ENCODE measurements at regions not wholly inside any gene's neighbourhood (a gene's known extent, or its start where the extent isn't known, plus 50 kb on each side); places are given as distances from the start of the nearest gene placed in this dataset.

DNA sequence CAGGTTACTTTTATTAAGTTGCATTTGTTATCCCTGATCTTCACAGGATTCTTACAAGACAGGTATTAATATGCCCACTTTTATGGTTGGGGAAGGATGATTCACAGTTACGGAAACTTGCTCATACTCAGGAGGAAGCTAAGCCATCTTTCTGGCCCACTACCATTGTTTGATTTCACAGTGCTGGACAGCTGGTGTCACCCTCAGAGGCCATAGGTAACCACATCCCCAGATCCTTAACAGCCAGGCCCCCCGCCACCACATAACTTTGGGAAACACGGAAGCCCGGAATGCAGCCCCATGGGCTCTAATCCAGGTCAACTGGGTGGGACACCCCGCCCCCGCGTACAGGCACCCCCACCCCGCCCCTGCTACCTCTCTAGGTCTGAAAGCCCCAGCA lies 119.7 kb downstream of the IRS2 start:
- DNase-seq (ENCODE audit: low spot score) = no peak
- TF ChIP-seq, protein P1, sequence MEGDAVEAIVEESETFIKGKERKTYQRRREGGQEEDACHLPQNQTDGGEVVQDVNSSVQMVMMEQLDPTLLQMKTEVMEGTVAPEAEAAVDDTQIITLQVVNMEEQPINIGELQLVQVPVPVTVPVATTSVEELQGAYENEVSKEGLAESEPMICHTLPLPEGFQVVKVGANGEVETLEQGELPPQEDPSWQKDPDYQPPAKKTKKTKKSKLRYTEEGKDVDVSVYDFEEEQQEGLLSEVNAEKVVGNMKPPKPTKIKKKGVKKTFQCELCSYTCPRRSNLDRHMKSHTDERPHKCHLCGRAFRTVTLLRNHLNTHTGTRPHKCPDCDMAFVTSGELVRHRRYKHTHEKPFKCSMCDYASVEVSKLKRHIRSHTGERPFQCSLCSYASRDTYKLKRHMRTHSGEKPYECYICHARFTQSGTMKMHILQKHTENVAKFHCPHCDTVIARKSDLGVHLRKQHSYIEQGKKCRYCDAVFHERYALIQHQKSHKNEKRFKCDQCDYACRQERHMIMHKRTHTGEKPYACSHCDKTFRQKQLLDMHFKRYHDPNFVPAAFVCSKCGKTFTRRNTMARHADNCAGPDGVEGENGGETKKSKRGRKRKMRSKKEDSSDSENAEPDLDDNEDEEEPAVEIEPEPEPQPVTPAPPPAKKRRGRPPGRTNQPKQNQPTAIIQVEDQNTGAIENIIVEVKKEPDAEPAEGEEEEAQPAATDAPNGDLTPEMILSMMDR (IDR thresholded peaks at IDR 0.05) = no peak
- no peak for ATAC-seq (ENCODE audit: low FRiP score)

DNA sequence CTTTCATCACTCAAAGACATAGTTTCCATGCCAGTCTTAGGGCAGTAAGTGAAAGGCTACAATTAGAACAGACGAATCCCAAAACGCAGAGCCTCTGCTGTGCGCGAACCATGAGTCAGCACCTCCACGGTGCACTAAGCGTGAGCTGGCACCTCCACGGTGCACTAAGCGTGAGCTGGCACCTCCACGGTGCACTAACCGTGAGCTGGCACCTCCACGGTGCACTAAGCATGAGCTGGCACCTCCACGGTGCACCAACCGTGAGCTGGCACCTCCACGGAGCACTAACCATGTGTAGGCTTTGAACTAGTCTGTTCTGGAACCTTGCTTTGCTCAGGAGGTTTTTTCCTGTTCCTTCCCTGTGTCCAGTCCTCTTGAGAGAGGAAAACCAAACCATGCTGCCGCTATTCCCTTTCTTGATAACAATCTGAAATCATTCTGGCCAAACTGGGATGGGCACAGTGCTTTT lies 120.6 kb downstream of the IRS2 start:
- DNase-seq (ENCODE audit: low spot score) (no peak), ATAC-seq (ENCODE audit: low FRiP score) (no peak)
- TF ChIP-seq, protein P1 (IDR thresholded peaks at IDR 0.05) = no peak

DNA sequence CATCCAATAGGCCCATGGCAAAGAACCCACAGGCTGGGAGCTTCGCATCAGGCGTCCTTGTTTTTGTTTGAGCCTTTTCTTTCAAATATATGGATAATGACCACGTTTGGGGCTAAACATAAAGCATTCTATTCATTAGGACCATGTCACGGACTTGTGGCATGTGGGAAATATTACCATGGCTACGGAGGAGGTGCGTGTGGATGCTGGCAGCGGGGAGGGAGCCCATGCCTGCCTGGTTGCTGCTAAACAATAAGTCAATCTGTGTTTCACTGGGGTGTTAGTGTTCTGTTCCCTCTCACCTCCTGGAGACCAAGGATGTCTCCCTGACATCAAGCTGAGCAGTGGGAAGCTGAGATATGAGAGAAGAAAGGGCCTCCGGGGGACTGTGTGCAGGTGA lies 121.1 kb downstream of the IRS2 start:
- DNase-seq (ENCODE audit: low spot score) = no peak
- no peak for ATAC-seq (ENCODE audit: low FRiP score)
- TF ChIP-seq, protein P1 (IDR thresholded peaks at IDR 0.05) = no peak

DNA sequence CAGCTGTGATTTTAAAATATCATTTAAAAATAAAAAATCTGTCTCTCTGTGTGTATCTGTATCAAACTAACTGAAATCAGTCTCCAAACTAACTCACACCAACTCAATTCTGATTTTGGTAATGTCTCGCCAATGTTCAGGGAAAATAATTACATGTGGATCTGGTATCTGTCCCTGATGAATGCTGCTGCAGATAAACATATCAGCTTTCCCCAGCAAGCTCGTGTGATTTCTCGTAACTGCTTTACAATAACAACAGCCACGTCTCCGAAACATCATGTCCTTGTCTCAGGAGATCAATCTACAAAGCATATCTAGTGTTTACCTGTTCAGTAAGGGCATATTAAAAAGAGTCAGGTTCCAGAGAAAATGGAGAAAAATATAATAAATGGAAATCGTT lies 129.0 kb downstream of the IRS2 start:
- ATAC-seq (ENCODE audit: low FRiP score) (no peak), DNase-seq (ENCODE audit: low spot score) (no peak)
- TF ChIP-seq, protein P1 (IDR thresholded peaks at IDR 0.05) = no peak

DNA sequence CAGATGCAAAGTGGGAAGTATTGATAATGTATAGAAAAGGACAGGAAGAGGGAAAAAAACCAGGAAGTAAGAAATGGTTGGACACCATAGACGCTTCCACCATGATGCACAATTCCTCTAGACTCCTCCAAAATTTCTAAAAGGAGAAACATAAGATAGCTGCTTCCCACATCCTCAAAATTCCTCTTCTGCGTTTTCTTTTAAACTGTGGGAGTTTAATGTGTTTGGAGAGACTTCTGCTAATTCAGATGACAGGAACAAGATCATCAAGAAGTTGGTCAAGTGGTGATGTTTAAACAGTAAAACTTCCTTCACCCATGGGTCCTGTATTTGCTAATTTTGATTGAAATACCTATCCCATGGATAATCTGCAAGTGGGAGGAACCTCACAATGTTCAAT lies 130.2 kb downstream of the IRS2 start:
- no peak for DNase-seq (ENCODE audit: low spot score)
- no peak for ATAC-seq (ENCODE audit: low FRiP score)
- TF ChIP-seq, protein P1 (IDR thresholded peaks at IDR 0.05) = no peak

DNA sequence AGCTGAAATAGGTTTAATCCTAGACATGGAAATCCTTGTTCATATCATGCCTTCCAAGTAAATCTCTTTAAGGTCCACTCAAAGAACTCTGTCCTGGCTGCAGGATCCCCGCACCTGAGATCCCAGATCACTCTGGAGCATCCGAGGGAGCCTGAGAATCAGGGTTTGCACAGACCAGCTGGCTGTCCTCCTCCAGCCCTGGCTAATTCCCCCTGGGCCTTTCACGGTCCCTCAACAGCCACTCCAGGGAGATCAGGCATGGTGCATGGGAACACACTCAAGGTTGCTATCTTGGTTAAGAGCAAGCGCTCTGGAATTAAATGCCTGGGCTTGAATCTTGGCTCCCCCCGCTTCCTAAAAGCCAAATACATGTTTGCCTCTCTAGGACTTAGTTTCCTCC lies 130.8 kb downstream of the IRS2 start:
- ATAC-seq (ENCODE audit: low FRiP score) (peak; percentile 8), DNase-seq (ENCODE audit: low spot score) (no peak)
- TF ChIP-seq, protein P1 (IDR thresholded peaks at IDR 0.05) = no peak

DNA sequence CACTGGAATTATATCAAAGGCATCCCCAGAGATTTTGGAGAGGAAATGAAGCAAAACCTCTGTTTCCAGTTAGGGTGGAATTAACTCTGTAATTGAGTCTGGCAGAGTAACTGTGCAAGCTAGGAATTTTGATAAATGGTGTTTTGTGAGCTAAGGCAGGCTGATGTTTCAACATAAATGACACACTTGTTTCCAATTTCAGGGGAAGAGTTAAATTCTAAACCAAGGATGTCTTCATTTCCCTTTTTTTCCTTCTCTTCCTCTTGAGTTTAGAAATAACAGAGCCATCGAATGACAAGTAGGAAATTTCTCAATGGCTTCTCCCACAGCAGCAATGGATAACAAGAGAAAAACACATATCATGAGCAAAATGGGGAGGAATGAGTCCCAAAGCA lies 131.2 kb downstream of the IRS2 start:
- DNase-seq (ENCODE audit: low spot score) (no peak), ATAC-seq (ENCODE audit: low FRiP score) (peak; percentile 23)
- TF ChIP-seq, protein P1 (IDR thresholded peaks at IDR 0.05) = no peak
